T-helper 2 cell treated with Interferon-gamma antibody and Interleukin-4, amounts not matched to agents 100 ng/mL and 5 ng/mL, for 36 hours (primary cell): ENCODE measurements at regions not wholly inside any gene's neighbourhood (a gene's known extent, or its start where the extent isn't known, plus 50 kb on each side); places are given as distances from the start of the nearest gene placed in this dataset.

Source experiments
- intact Hi-C: fragments of 100-400 bp; cut with micrococcal nuclease; formaldehyde crosslinking; loops from one replicate; pipeline ENCODE4 v1.15.1; 2023

DNA sequence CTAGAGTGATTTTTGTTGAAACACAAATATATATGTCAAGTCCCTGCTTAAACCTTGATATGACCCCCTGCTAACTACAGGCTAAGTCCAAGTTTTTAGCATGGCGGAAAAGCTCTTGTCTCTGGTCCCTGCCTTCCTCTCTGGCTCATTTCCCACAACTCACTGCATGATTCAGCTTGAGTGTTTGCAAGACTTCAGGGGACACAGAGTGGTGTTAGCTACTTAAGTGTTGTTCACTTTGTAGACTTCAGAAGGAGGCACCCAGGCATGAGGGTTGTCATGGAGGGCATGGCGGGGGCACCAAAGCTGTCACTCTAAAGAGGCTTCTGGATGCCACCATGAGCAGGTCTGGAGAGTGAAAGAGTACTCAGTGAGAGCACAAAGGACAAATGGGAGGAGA, 362.4 kb upstream of the ACTBL2 start:
- intact Hi-C loops: no loop called here

DNA sequence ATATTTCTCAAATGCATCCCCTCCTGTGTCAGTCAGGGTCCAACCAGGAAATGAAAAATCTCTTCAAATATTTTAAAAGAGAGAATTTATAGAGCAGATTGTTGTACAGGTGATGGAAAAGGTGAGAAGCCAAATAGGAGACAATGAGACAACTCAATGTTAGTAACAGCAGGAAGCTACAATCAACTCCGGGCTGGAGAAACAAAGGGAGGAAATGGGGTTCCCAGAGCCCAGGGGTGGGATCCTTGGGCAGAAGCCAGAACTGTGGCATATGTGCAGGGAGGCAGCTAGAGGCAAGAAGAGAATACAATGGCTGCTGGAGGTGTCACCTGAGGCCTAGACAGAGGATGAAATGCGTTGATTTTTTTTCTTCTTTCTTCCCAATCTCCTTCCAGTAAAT, 361.8 kb upstream of the ACTBL2 start:
- intact Hi-C loops: no loop called here

DNA sequence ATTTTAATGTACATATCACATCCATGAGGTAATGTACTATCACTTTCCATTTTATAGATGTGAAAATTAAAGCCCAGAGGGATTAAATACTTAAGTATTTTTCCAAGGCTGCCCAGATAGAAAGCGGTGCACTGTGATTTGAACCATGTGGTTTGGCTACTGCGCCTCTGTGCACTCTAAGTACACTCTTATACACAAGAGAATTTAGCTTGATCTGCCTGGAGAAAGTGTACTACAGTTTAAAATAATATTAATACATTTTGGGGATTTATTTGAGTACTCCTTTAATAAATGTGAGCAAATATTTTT, 360.4 kb upstream of the ACTBL2 start:
- intact Hi-C loops: no loop called here

DNA sequence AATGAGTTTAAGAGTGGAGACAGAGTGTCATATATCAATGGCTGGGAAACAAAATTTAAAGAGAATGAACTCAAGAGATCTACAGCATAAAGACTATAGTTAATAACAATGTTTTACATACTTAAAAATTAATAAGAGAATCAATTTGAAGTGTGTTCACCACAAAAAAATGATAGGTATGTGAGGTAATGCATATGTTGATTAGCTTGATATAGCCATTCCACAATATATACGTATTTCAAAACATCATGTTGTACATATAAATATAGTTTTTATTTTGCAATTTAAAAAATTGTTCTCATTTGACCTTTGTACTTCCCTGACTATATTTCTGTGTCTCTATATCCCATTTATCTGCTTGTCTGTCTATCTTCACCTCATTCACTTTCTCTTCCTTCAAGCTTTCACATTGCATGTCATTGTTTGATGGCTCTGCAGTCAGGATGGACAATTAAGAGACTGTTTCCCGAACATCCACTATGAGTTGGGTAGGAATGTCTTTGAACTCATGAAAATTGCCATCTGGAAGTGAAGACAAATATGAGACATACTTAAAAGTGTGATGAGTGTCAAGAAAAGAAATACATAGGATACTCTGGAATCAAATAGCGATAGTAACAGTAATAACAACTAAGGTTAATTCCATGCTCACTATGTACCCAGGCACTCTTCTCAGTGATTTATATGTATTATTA, 359.9 kb upstream of the ACTBL2 start:
- intact Hi-C loops: no loop called here

DNA sequence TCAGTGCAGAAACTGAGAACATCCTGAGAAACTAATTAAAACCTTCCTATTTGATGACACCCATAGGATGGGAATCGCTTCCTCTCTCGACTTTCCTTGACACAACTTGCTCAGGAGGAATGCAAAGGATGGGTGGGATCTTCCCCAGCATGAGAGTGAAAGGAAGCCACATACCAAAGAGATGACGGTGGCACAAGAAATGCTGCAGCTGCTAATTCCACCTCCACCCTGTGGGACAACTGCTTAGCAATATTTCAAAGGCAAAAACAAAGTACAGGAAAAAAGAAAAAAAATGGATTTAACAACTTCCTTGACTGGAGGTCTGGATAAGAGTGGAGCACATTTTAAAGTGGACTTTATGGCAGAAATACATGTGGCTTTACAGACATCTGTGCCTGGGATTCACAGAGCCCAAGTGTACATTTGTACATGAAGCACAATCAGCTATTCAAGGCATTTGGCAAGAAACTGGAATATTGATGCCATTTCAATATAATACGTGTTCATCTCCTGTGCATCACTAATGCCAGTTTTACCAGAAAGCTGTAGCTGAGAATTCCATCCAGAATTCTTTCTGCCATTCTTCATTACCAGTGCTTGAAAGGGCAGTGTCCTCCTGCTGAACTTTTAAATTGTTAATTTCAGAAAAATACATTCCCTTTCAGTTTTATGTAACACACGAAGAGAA, 359.2 kb upstream of the ACTBL2 start:
- intact Hi-C loops: no loop called here

DNA sequence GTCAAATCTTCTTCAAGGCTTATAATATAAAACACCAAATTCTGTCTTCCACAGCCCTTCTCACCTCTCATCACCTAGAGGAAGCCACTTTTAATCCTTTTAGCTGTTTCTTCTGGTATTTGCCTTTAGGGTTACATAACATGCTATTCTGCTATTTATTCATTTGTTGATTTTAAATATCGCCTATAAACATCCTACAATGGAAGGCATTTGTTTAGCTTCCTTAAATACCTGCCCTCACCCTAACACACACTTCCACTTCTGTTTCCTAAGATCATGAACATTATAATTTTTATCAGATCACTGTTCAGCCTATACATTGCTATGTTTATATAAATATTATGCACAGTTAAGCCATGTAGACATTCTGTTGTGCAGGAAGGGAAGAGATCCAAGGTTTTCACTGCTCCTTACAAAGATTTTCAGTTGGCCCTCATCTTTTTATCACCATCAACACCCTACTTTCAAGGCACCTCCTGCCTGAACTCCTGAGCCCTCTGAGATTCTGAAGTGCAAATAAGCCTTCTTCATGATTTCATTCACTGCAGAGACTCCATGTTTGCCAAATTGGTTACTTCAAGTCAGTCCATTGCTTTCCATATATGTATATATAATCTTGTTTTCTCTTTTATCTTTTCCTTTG, 356.9 kb upstream of the ACTBL2 start:
- intact Hi-C loops: no loop called here

DNA sequence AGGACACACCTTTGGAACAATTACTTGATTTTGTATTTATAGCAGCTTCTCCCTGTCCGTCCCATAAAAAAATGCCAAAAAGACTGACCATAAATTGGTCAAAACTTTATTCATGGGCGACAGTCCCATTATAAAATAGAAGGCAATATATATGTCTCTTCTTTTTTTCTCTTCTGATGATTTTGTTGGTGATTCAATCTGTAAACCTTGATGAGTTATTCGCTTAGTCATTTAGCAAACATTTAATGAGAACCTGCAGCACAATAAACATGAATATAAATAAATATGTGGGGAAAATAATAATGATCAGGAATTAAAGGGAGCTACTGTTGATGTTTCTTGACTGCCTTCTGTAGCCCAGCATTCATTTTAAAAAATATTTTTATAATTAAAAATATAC, 356.4 kb upstream of the ACTBL2 start:
- intact Hi-C loops: no loop called here

DNA sequence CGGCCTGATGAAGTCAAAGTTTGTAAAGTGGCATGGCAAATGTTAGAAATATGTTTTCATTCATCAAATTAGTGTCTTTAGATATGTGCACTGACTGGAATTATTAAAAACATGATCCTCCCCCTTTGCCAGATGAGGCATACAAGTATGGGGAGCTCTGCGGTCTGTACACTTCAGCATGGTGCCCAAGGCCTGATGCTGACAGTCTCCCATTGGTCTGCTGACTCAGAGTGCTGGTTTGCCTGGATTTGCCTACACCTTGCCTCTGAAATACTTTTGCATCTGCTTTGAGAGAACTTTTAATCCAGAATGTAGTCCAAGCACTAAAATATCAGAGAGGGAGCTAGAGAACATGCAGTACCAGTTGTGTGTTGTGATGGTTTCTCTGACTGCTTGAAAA, 354.3 kb upstream of the ACTBL2 start:
- intact Hi-C loops: no loop called here

DNA sequence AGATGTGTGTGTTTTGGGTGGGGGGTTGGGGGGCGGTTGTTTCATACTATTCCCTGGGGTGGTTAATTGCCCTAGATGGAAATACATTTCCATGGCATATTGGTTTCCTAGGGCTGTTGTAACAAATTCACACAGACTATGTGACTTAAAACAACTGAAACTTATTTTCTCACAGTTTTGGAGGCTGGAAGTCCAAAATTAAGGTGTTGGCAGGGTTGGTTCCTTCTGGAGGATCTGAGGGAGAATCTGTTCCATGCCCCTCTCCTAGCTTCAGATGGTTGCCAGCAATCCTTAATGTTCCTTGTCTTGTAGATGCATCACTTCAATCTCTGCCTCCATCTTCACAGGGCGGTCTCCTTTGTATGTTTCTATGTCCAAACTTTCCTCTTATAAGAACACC, 353.7 kb upstream of the ACTBL2 start:
- intact Hi-C loops: no loop called here

DNA sequence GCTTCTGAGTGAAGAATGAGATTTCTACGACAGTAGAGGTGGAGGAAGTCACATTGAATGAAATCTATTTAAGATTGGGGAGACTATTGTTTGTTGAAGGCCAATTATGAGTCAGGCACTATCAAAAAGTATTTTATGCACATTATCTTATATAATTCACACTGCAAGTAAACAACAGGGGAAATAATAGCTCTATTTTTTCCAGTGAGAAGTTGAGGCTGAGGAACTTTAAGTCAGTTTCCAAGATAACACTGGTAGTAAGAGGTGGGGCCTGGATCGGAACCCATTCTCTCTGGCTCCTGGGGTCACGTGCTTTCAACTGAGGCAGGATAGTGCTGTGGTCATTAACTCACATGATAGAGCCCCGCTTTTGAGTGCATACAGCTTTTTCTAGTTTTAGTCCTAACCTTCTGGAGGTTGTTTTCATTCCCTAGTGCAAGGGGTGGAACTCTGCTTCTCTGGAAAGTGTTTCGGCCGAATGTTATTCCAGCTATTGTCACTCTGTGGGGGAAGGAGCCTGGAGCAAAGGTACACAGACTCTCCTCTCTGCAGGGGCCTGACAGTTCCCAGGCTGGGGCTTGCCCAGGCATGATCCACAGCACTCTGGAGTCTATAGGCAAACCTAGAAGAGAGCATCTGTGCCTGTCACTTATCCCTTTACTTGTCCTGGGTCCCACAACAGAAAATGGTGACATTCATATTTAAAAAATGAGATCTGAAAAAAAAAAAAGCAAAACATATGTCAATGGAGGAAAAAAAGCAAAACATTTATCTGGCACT, 352.4 kb upstream of the ACTBL2 start:
- intact Hi-C loops: no loop called here

DNA sequence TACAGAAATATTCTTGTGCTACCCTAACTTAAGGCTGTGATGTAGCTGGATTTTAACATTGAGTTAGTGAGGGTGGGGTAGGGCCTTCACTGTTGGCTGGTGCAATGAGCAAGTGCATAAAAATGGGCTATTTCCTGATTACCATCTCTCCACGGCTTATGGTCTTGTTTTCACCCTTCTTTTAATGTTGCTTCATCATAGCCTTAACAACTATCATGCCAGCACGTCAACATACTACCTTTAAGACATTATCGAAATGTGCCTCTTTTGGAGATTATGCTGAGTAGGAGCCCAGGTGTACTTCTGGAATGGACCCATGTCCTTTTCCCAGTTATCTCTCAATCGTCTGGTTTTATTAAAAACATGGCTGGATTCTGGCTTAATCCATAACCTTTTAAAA, 350.9 kb upstream of the ACTBL2 start:
- intact Hi-C loops: no loop called here

DNA sequence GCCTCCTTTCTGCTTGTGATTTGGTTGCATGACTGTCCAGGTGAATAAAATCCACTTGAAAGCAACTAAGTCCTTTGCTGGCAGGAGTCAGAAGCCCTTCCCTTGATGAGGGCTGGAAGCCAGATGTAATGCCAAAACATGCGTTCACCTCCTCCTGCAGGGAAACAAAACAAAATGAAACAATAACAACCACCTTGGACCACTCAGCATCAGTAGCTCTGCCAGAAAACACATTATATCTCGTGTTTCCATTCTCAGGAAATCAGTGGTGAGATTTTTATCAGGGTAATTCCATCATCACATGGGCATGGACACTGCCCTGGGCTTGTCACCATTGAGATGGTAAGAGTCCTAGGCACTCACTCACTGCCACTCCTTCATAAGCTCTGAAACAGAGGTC, 350.3 kb upstream of the ACTBL2 start:
- intact Hi-C loops: no loop called here

DNA sequence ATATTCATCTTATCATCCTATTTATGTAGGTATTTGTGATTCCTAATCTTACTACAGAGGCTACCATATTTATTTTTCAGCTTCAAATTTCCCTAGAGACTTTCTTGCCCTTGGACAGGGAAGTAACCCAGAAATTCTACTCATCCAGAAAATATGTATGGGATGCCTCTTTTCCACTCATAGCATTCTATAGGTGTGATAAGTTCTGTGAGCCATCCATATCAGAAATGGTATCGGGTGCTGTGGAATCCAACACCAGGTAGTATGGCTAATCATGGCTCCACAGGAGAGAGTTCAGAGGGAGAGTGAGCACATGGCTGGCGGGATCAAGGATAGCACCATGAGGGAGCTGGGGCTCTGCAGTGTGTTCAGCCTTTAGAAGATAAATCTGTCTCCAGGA, 349.3 kb upstream of the ACTBL2 start:
- intact Hi-C loops: no loop called here

DNA sequence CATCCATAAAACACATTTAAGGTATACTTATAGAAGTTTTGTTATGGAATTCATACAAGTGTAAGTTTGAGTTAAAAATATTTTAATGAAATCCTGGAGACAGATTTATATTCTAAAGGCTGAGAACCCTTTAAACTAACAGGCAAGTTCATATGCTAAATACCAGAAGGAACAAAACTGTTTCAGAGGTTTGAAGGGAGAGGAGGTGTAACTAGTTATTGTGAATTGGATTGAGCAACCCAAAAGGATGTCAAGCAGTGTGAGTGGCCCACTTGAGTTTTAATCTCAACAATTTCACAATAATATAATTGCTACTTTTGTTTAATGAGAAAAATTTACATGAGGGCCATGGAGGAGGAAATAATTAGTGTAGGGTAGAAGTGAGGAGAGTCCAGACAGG, 348.5 kb upstream of the ACTBL2 start:
- intact Hi-C loops: no loop called here

DNA sequence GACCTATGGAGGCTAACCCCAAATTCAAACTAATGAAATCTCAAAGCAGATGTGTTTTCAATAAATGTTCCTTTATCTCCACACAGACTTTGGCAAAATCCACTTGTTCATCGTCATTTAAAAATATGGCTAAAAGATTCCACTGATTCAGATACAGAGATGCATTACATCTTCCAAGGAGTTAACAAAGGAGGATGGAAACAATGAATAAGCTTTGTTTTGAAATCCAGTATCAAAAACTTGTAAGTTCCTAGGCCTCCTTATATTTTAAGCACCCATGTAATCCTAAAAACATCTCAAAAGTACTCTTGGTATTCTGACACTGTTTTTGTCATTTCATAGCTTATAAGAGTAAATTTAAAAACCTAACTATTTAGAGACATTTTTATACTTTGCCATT, 345.6 kb upstream of the ACTBL2 start:
- intact Hi-C loops: no loop called here

DNA sequence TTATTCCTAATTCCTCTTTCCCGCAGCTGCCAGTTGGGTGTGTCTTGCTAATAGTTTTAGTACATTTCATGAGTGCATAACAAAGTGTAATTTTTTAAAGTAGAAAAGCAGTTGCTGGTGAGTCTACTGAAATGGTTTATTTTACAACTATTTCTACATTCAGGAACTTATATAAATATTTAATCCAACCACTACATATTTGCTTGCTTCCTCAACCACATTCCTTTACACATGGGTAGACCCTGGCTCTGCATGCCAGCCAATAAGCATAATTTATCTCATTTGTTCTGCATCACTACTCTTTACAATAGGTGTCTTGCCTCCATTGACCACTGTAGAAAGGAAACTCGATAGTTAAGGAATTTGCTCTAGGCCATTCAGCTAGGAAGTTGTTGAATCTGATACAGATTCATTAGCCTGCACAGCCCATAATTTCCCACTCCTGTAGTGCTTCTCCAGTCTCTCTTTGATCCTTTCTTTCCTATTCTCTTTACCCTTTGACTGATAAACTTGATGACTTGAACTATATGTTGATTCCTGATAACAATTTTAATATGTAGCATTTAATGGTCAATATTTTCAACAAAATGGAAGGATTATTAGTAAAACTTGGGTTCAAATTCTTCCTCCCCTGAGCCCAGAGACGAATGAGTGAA, 342.5 kb upstream of the ACTBL2 start:
- intact Hi-C loops: no loop called here

DNA sequence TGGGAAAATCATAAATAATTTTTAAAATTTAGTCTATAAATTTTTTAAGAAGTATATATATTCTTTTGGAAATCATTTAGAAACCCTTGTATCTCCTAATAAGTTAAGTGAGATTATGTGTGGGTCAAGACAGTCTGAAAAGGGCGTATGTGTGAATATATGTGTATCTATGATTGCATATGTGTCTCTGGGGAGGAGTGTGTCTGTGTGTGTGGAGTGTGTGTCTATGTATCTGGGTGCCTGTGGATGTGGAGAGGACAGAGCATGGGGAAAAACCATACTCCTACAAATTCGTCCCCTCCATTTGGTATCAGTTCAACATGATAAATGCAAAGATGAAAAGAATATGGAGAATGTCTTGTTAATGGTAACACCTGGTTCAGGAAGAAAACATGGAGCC, 342.0 kb upstream of the ACTBL2 start:
- intact Hi-C loops: no loop called here

DNA sequence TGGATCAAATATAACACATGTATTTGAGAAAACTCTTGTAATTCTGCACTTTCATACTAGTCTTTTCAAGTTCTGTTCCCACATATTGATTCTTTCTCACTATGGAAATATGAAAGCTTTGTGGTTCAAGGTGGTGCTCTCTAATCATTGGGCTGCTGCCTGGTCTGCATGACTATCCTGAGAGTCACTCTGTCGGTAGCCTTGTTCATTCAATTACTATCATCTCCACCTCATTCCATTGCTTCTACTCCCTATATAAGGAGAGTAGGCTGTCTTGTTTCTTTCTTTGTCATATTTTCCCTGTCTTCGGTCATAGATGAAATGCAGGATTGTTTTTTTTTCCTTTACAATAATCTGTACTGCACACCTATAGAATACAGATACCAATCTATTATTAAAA, 341.4 kb upstream of the ACTBL2 start:
- intact Hi-C loops: no loop called here

DNA sequence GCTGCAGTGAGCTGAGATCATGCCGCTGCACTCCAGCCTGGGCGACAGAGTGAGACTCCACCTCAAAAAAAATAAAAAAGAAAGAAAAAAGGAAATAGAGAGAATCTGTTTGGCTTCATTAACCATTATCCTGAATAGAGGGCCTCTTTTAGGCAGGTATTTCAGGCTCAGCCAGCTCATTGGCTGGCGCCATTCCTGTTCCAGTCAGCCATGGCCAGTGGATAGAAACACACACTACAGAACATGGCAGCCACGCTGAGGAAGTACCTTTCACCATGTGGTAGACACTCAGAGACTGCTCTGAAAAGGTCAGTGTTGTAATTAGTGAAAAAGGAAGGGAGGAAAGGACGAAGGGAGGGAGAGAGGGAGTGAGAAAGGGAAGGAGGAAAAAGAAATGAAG, 340.0 kb upstream of the ACTBL2 start:
- intact Hi-C loops: no loop called here

DNA sequence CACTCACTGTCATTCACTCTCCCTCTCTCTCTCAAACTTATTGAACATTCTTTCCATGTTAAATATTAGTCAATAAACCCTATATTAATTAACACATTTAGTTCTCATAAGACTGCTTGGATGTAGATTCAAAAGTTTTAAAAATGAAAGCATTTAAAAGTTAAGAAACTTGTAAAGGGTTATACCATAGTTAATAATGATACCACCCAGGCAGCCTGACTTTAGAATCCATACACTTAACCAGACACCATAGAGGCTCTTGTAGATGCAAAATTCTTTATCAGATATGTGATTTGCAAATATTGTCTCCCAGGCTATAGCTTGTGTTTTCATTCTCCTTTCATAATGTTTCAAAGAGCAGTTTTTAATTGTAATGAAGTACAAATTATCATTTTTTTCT, 335.8 kb upstream of the ACTBL2 start:
- intact Hi-C loops: no loop called here

DNA sequence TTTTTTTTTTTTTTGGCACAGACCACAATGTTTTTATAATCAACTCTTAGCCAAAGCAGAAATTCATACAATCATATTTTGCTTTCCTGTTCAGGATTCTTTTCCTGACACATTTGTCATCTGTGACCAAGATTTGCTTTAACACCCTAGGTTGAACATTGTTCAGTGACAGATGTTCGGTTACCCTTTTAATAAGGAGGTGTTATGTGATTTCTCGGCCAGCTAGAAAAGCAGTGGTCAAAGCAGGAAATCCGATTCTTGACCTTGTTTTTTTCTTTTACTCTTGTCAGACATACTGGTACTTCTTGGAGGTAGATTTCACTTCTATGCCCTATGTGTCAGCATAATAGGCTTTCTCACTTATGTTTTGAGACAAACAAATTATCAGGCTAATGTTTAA, 335.3 kb upstream of the ACTBL2 start:
- intact Hi-C loops: no loop called here

DNA sequence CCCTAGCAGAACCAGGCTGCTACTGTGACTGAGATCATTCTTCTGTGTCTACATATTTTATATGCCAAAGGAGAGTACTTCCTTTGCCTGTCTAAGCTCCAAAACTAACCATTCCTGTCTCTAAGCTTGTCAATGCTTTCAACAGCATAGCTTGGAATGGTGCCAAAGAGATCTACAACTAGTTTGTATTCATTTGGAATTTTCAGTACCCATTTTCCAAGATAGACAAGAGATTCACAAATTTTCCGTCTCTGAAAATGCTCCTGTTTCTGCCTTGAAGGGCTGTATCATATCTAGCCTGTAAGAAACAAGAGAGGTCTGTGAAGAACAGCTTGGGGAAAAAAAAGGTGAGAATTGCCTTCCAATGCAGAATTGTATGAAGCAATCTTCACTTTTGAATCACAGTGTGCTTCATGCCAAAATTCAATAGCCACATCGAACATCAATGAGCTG, 334.4 kb upstream of the ACTBL2 start:
- intact Hi-C loops: no loop called here
